GM13976 (cell line): ENCODE measurements at regions not wholly inside any gene's neighbourhood (a gene's known extent, or its start where the extent isn't known, plus 50 kb on each side); places are given as distances from the start of the nearest gene placed in this dataset.

Source experiments
- DNase-seq: peaks from one replicate; pipeline ENCODE4 v3.0.0; 2012; ENCODE audit warnings: low spot score
- CTCF ChIP-seq: IDR thresholded peaks from 2 replicates; pipeline ENCODE4 v1.5.1; 2012; ENCODE audit warnings: borderline replicate concordance, mild to moderate bottlenecking; ENCODE audit not compliant: insufficient read depth; ENCODE audit errors: extremely low read depth, missing control alignments, control extremely low read depth
- in situ Hi-C: fragments of 300-500 bp; cut with MboI; formaldehyde crosslinking; loops from one replicate; pipeline ENCODE4 v1.12.0; 2022; ENCODE audit warnings: low sequenced_read_pairs, mixed read lengths, inconsistent platforms; ENCODE audit not compliant: unreplicated experiment

DNA sequence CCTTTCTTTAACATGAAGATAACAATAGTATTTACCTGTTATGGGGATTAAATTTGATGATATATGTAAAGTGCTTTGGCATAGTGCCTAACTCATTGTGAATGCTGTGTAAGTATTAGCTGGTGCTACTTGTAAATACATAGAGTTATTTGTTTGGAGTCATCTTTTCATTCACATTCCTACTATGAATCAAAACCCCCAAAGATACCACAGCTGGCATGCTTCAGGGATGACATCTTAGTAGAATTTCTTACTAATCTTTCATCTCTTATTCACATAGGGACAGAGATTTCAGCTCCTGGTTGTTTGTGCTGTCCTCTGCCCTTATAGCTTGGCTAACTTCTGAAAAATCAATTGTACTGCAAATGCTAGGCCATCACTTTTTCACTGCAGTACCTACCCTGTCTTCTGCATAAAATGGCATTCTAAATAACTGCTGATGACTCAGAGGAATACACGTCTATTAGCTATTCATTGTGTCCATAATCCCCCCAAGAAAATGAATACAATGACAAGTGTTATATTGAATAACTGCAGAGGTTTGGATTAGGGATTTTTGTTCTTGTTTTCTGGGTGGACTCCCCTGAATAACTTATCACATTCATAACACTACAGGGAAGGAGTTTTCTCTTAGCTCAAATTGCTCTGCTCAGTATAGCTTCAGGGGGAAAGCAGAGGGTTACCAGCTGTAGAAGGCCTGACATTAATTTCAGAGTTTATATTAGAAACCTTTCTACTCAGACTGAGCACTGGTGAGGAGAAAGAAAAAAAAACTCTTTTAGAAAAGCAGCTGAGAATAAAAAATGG, 192.2 kb upstream of the C9orf72 start:
- DNase-seq = no peak
- no peak for TF ChIP-seq CTCF
- in situ Hi-C loops = no loop called here

- no peak for DNase-seq
- in situ Hi-C loops = no loop called here
- TF ChIP-seq CTCF = no peak
Measured at GRCh38 chr9:27766073-27766835, 193.0 kb upstream of the C9orf72 start.

- TF ChIP-seq CTCF = no peak
- in situ Hi-C loops = no loop called here
- no peak for DNase-seq
Measured at GRCh38 chr9:27768781-27769180, 195.5 kb upstream of the C9orf72 start.

DNA sequence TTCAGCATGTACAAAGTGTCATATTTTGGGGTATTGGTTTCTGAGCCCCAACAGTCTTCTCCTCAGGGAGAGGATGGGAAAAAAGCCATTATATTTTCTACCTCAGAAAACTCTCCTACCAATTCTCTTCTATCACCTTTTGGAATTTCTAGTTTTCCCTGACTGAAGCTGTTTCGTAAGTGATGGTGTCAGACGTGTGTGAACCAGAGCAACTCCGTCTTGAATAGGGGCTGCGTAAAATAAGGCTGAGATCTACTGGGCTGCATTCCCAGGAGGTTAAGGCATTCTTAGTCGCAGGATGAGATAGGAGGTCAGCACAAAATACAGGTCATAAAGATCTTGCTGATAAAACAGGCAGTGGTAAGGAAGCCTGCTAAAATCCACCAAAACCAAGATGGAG, 197.3 kb upstream of the C9orf72 start:
- no peak for TF ChIP-seq CTCF
- DNase-seq = no peak
- in situ Hi-C loops = no loop called here

GRCh38 chr9:27771803-27772545, 198.7 kb upstream of the C9orf72 start:
- in situ Hi-C loops = no loop called here
- no peak for TF ChIP-seq CTCF
- no peak for DNase-seq
